ENCODE measurements at regions not wholly inside any gene's neighbourhood (a gene's known extent, or its start where the extent isn't known, plus 50 kb on each side); places are given as distances from the start of the nearest gene placed in this dataset.

- H3K4me1 ChIP-seq (ENCODE audit: control insufficient read depth, insufficient read depth, low read length): no peaks in the 10 kb centered on the region
- H3K27ac ChIP-seq (ENCODE audit: low read depth, low read length): no peak overlapping the region
- H3K4me3 ChIP-seq (ENCODE audit: low read depth, low read length): no peak overlapping the region
- H3K9me3 ChIP-seq (ENCODE audit: control insufficient read depth, insufficient read depth, low read length): no peaks in the 10 kb centered on the region
- no peaks in the 10 kb centered on the region for H3K36me3 ChIP-seq (ENCODE audit: control insufficient read depth, insufficient read depth, low read length)
- H3K9ac ChIP-seq (ENCODE audit: low read depth, low read length): no peak overlapping the region
- no peaks in the 10 kb centered on the region; the same call in 1 of the 2 replicates for H3K27me3 ChIP-seq (ENCODE audit: control insufficient read depth, insufficient read depth, low read length)
Measured at GRCh38 chrX:14476205-14476604, 53.1 kb upstream of the GLRA2 start.

- Histone ChIP-seq H3K9ac (ENCODE audit: low read depth, low read length) (no peak overlapping the region), H3K36me3 (ENCODE audit: control insufficient read depth, insufficient read depth, low read length) (no peaks in the 10 kb centered on the region), H3K27ac (ENCODE audit: low read depth, low read length) (no peak overlapping the region), H3K4me3 (ENCODE audit: low read depth, low read length) (no peak overlapping the region), H3K4me1 (ENCODE audit: control insufficient read depth, insufficient read depth, low read length) (no peaks in the 10 kb centered on the region), H3K9me3 (ENCODE audit: control insufficient read depth, insufficient read depth, low read length) (no peaks in the 10 kb centered on the region), H3K27me3 (ENCODE audit: control insufficient read depth, insufficient read depth, low read length) (0 out of 2 replicates have a peak, but pooled peaks cover 4% of the 10 kb centered on the region)
Measured at GRCh38 chrX:14449773-14450172, 79.6 kb upstream of the GLRA2 start.

- H3K4me1 ChIP-seq (ENCODE audit: control insufficient read depth, insufficient read depth, low read length): no peaks in the 10 kb centered on the region
- H3K9ac ChIP-seq (ENCODE audit: low read depth, low read length): no peak overlapping the region
- H3K27me3 ChIP-seq (ENCODE audit: control insufficient read depth, insufficient read depth, low read length): 0 out of 2 replicates have a peak, but pooled peaks cover 4% of the 10 kb centered on the region
- H3K36me3 ChIP-seq (ENCODE audit: control insufficient read depth, insufficient read depth, low read length): no peaks in the 10 kb centered on the region
- H3K4me3 ChIP-seq (ENCODE audit: low read depth, low read length): no peak overlapping the region
- no peak overlapping the region for H3K27ac ChIP-seq (ENCODE audit: low read depth, low read length)
- no peaks in the 10 kb centered on the region for H3K9me3 ChIP-seq (ENCODE audit: control insufficient read depth, insufficient read depth, low read length)
Measured at GRCh38 chrX:14448406-14448805, 80.9 kb upstream of the GLRA2 start.

- Histone ChIP-seq H3K4me1 (ENCODE audit: control insufficient read depth, insufficient read depth, low read length) (peaks cover 4% of the 10 kb centered on the region; the same call in 1 of the 2 replicates), H3K36me3 (ENCODE audit: control insufficient read depth, insufficient read depth, low read length) (no peaks in the 10 kb centered on the region), H3K27ac (ENCODE audit: low read depth, low read length) (no peak overlapping the region), H3K9ac (ENCODE audit: low read depth, low read length) (no peak overlapping the region), H3K27me3 (ENCODE audit: control insufficient read depth, insufficient read depth, low read length) (no peaks in the 10 kb centered on the region), H3K4me3 (ENCODE audit: low read depth, low read length) (no peak overlapping the region), H3K9me3 (ENCODE audit: control insufficient read depth, insufficient read depth, low read length) (no peaks in the 10 kb centered on the region)
Measured at GRCh38 chrX:14440106-14440505, 89.2 kb upstream of the GLRA2 start.

- no peak overlapping the region for H3K4me3 ChIP-seq (ENCODE audit: low read depth, low read length)
- no peak overlapping the region for H3K27ac ChIP-seq (ENCODE audit: low read depth, low read length)
- no peaks in the 10 kb centered on the region for H3K4me1 ChIP-seq (ENCODE audit: control insufficient read depth, insufficient read depth, low read length)
- no peaks in the 10 kb centered on the region for H3K36me3 ChIP-seq (ENCODE audit: control insufficient read depth, insufficient read depth, low read length)
- no peaks in the 10 kb centered on the region for H3K9me3 ChIP-seq (ENCODE audit: control insufficient read depth, insufficient read depth, low read length)
- no peak overlapping the region for H3K9ac ChIP-seq (ENCODE audit: low read depth, low read length)
- H3K27me3 ChIP-seq (ENCODE audit: control insufficient read depth, insufficient read depth, low read length): no peaks in the 10 kb centered on the region
Measured at GRCh38 chrX:14427614-14428013, 101.7 kb upstream of the GLRA2 start.

GRCh38 chrX:14420841-14421240 is 108.5 kb upstream of the GLRA2 start:
- Histone ChIP-seq H3K27me3 (ENCODE audit: control insufficient read depth, insufficient read depth, low read length) (no peaks in the 10 kb centered on the region), H3K9ac (ENCODE audit: low read depth, low read length) (no peak overlapping the region), H3K4me3 (ENCODE audit: low read depth, low read length) (no peak overlapping the region), H3K9me3 (ENCODE audit: control insufficient read depth, insufficient read depth, low read length) (no peaks in the 10 kb centered on the region), H3K27ac (ENCODE audit: low read depth, low read length) (no peak overlapping the region), H3K36me3 (ENCODE audit: control insufficient read depth, insufficient read depth, low read length) (no peaks in the 10 kb centered on the region), H3K4me1 (ENCODE audit: control insufficient read depth, insufficient read depth, low read length) (no peaks in the 10 kb centered on the region)

GRCh38 chrX:14412686-14413085 is 116.7 kb upstream of the GLRA2 start:
- H3K4me3 ChIP-seq (ENCODE audit: low read depth, low read length): no peak overlapping the region

GRCh38 chrX:14411326-14411725 is 118.0 kb upstream of the GLRA2 start:
- no peak overlapping the region for H3K4me3 ChIP-seq (ENCODE audit: low read depth, low read length)
- no peaks in the 10 kb centered on the region for H3K27me3 ChIP-seq (ENCODE audit: control insufficient read depth, insufficient read depth, low read length)
- no peaks in the 10 kb centered on the region for H3K9me3 ChIP-seq (ENCODE audit: control insufficient read depth, insufficient read depth, low read length)
- H3K4me1 ChIP-seq (ENCODE audit: control insufficient read depth, insufficient read depth, low read length): no peaks in the 10 kb centered on the region
- no peak overlapping the region for H3K9ac ChIP-seq (ENCODE audit: low read depth, low read length)
- H3K36me3 ChIP-seq (ENCODE audit: control insufficient read depth, insufficient read depth, low read length): no peaks in the 10 kb centered on the region
- no peak overlapping the region for H3K27ac ChIP-seq (ENCODE audit: low read depth, low read length)

More at GRCh38 chrX:14412686-14413085, 116.7 kb upstream of the GLRA2 start:
- H3K9ac ChIP-seq (ENCODE audit: low read depth, low read length): no peak overlapping the region
- H3K36me3 ChIP-seq (ENCODE audit: control insufficient read depth, insufficient read depth, low read length): no peaks in the 10 kb centered on the region
- H3K9me3 ChIP-seq (ENCODE audit: control insufficient read depth, insufficient read depth, low read length): no peaks in the 10 kb centered on the region
- no peaks in the 10 kb centered on the region for H3K4me1 ChIP-seq (ENCODE audit: control insufficient read depth, insufficient read depth, low read length)
- H3K27me3 ChIP-seq (ENCODE audit: control insufficient read depth, insufficient read depth, low read length): no peaks in the 10 kb centered on the region
- H3K27ac ChIP-seq (ENCODE audit: low read depth, low read length): no peak overlapping the region

GRCh38 chrX:14409341-14409740 is 120.0 kb upstream of the GLRA2 start:
- no peaks in the 10 kb centered on the region for H3K36me3 ChIP-seq (ENCODE audit: control insufficient read depth, insufficient read depth, low read length)
- H3K27me3 ChIP-seq (ENCODE audit: control insufficient read depth, insufficient read depth, low read length): no peaks in the 10 kb centered on the region
- no peak overlapping the region for H3K9ac ChIP-seq (ENCODE audit: low read depth, low read length)
- H3K4me3 ChIP-seq (ENCODE audit: low read depth, low read length): no peak overlapping the region
- no peak overlapping the region for H3K27ac ChIP-seq (ENCODE audit: low read depth, low read length)
- H3K9me3 ChIP-seq (ENCODE audit: control insufficient read depth, insufficient read depth, low read length): no peaks in the 10 kb centered on the region
- H3K4me1 ChIP-seq (ENCODE audit: control insufficient read depth, insufficient read depth, low read length): no peaks in the 10 kb centered on the region

- no peaks in the 10 kb centered on the region for H3K4me1 ChIP-seq (ENCODE audit: control insufficient read depth, insufficient read depth, low read length)
- no peak overlapping the region for H3K4me3 ChIP-seq (ENCODE audit: low read depth, low read length)
- H3K27me3 ChIP-seq (ENCODE audit: control insufficient read depth, insufficient read depth, low read length): no peaks in the 10 kb centered on the region
- H3K9ac ChIP-seq (ENCODE audit: low read depth, low read length): no peak overlapping the region
- no peaks in the 10 kb centered on the region for H3K9me3 ChIP-seq (ENCODE audit: control insufficient read depth, insufficient read depth, low read length)
- H3K36me3 ChIP-seq (ENCODE audit: control insufficient read depth, insufficient read depth, low read length): no peaks in the 10 kb centered on the region
- no peak overlapping the region for H3K27ac ChIP-seq (ENCODE audit: low read depth, low read length)
Measured at GRCh38 chrX:14406225-14406624, 123.1 kb upstream of the GLRA2 start.

GRCh38 chrX:14398725-14399124 is 130.6 kb upstream of the GLRA2 start:
- Histone ChIP-seq H3K4me3 (ENCODE audit: low read depth, low read length) (no peak overlapping the region), H3K9ac (ENCODE audit: low read depth, low read length) (no peak overlapping the region), H3K27me3 (ENCODE audit: control insufficient read depth, insufficient read depth, low read length) (no peaks in the 10 kb centered on the region), H3K9me3 (ENCODE audit: control insufficient read depth, insufficient read depth, low read length) (no peaks in the 10 kb centered on the region), H3K4me1 (ENCODE audit: control insufficient read depth, insufficient read depth, low read length) (no peaks in the 10 kb centered on the region), H3K36me3 (ENCODE audit: control insufficient read depth, insufficient read depth, low read length) (no peaks in the 10 kb centered on the region), H3K27ac (ENCODE audit: low read depth, low read length) (no peak overlapping the region)

- Histone ChIP-seq H3K36me3 (ENCODE audit: control insufficient read depth, insufficient read depth, low read length) (no peaks in the 10 kb centered on the region), H3K4me1 (ENCODE audit: control insufficient read depth, insufficient read depth, low read length) (no peaks in the 10 kb centered on the region), H3K9me3 (ENCODE audit: control insufficient read depth, insufficient read depth, low read length) (no peaks in the 10 kb centered on the region), H3K27me3 (ENCODE audit: control insufficient read depth, insufficient read depth, low read length) (no peaks in the 10 kb centered on the region), H3K4me3 (ENCODE audit: low read depth, low read length) (no peak overlapping the region), H3K9ac (ENCODE audit: low read depth, low read length) (no peak overlapping the region), H3K27ac (ENCODE audit: low read depth, low read length) (no peak overlapping the region)
Measured at GRCh38 chrX:14389682-14390081, 139.7 kb upstream of the GLRA2 start.
